Esophagus squamous epithelium (tissue), 4 donors: ENCODE measurements at regions not wholly inside any gene's neighbourhood (a gene's known extent, or its start where the extent isn't known, plus 50 kb on each side); places are given as distances from the start of the nearest gene placed in this dataset.

Experiments
- CTCF ChIP-seq, 6 experiments: fragments of 450-650 bp in 4 of 6; fragments of 200-600 bp in 2 of 6; sonication (generic) in 2 of 6; IDR thresholded peaks; one replicate each; pipeline ENCODE4 v1.5.1; 2016 to 2019; ENCODE audit warnings: antibody characterized with exemption in 6 of 6, mild to moderate bottlenecking in 4 of 6, moderate library complexity in 4 of 6
- POLR2A ChIP-seq, 4 donors: fragments of 450-650 bp; IDR thresholded peaks; one replicate each; pipeline ENCODE4 v1.6.1; 2017; ENCODE audit warnings: antibody characterized with exemption in 4 of 4, mild to moderate bottlenecking in 4 of 4, moderate library complexity in 3 of 4

GRCh38 chr6:21828704-21829103 lies 235.2 kb downstream of the SOX4 start:
- TF ChIP-seq CTCF (IDR thresholded peaks at IDR 0.05) (no peak), POLR2A (IDR thresholded peaks at IDR 0.05) (no peak)
